ENCODE measurements at regions not wholly inside any gene's neighbourhood (a gene's known extent, or its start where the extent isn't known, plus 50 kb on each side); places are given as distances from the start of the nearest gene placed in this dataset.

GRCh38 chr5:72703876-72704275 lies 112.6 kb upstream of the TNPO1 start:
- no peaks in the 10 kb centered on the region for H3K79me1 ChIP-seq (ENCODE audit: insufficient read depth, low read depth, low read length, poor library complexity, severe bottlenecking)
- H2AK5ac ChIP-seq (ENCODE audit: insufficient read length, low read length): no peak overlapping the region
- TF ChIP-seq, protein P1, sequence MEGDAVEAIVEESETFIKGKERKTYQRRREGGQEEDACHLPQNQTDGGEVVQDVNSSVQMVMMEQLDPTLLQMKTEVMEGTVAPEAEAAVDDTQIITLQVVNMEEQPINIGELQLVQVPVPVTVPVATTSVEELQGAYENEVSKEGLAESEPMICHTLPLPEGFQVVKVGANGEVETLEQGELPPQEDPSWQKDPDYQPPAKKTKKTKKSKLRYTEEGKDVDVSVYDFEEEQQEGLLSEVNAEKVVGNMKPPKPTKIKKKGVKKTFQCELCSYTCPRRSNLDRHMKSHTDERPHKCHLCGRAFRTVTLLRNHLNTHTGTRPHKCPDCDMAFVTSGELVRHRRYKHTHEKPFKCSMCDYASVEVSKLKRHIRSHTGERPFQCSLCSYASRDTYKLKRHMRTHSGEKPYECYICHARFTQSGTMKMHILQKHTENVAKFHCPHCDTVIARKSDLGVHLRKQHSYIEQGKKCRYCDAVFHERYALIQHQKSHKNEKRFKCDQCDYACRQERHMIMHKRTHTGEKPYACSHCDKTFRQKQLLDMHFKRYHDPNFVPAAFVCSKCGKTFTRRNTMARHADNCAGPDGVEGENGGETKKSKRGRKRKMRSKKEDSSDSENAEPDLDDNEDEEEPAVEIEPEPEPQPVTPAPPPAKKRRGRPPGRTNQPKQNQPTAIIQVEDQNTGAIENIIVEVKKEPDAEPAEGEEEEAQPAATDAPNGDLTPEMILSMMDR (conservative IDR thresholded peaks at IDR 0.05): no peak
- Mint-ChIP-seq H3K4me1 (0 out of 4 replicates have a peak, but pooled peaks cover 0 to 5% of the 10 kb centered on the region in 2 experiments), H3K4me3 (no peak overlapping the region), H3K36me3 (ENCODE audit: insufficient read depth in 1 of 3, low read depth in 3 of 3) (peaks cover 0 to 2% (median 0%) of the 10 kb centered on the region in 3 experiments; a peak in 1 of 7 replicates), H3K27me3 (ENCODE audit: low read depth) (peaks cover 3% of the 10 kb centered on the region), H3K27ac (no peak overlapping the region), H3K9me3 (peaks cover 3 to 5% of the 10 kb centered on the region in 2 experiments; a peak in 3 of 5 replicates)
- H3K4me2 ChIP-seq (ENCODE audit: insufficient read depth, insufficient read length, low read length): no peak overlapping the region
- no peak overlapping the region for H2BK12ac ChIP-seq (ENCODE audit: insufficient read length, low read depth, low read length)
- no peaks in the 10 kb centered on the region for H3K9me3 ChIP-seq (ENCODE audit: control insufficient read depth, low read depth, low read length)
- no peak overlapping the region for H4K5ac ChIP-seq (ENCODE audit: insufficient read length, low read depth, low read length)
- no peaks in the 10 kb centered on the region for H3K23me2 ChIP-seq (ENCODE audit: insufficient read length, low read depth, low read length, poor library complexity, severe bottlenecking)
- WGBS (ENCODE audit: extremely low coverage, insufficient read length, low lambda C conversion rate): no CpG with 5 or more reads among the region's 2 CpGs
- H3K56ac ChIP-seq (ENCODE audit: insufficient read length, low read depth, low read length): no peak overlapping the region
- H3K27ac ChIP-seq (ENCODE audit: insufficient read length, low read depth, low read length): no peak overlapping the region
- no peak for DNase-seq
- H2BK15ac ChIP-seq (ENCODE audit: low read depth, low read length): no peak overlapping the region
- H2BK5ac ChIP-seq (ENCODE audit: insufficient read length, low read length): no peak overlapping the region
- H4K8ac ChIP-seq (replicated peaks; ENCODE audit: insufficient read length, low read depth, low read length): no peak overlapping the region
- no peaks in the 10 kb centered on the region for H3K79me2 ChIP-seq (ENCODE audit: insufficient read depth, low read length)
- H3K18ac ChIP-seq (ENCODE audit: insufficient read length, low read depth, low read length): no peak overlapping the region
- no peak overlapping the region for H2AFZ ChIP-seq (ENCODE audit: low read length)
- H3K9ac ChIP-seq (ENCODE audit: extremely low read depth, insufficient read length, low read length): no peak overlapping the region
- no peaks in the 10 kb centered on the region for H3K4me1 ChIP-seq (ENCODE audit: insufficient read depth, low read length)
- H4K91ac ChIP-seq (ENCODE audit: insufficient read length, low read depth, low read length): no peak overlapping the region
- no peak overlapping the region for H3K4ac ChIP-seq (ENCODE audit: low read depth, low read length)
- no peak overlapping the region for H3T11ph ChIP-seq (ENCODE audit: low read length)
- no peak overlapping the region for H3K14ac ChIP-seq (ENCODE audit: insufficient read depth, low read length)
- no peak overlapping the region for H2BK20ac ChIP-seq (ENCODE audit: low read depth, low read length, poor library complexity, severe bottlenecking)
- H2BK120ac ChIP-seq (ENCODE audit: low read depth, low read length, poor library complexity, severe bottlenecking): no peak overlapping the region
- no peaks in the 10 kb centered on the region; the same call in 1 of the 2 replicates for H3K27me3 ChIP-seq (ENCODE audit: insufficient read depth, low read length)
- no peaks in the 10 kb centered on the region for H4K20me1 ChIP-seq (ENCODE audit: control insufficient read depth, insufficient read depth, insufficient read length)
- no peak overlapping the region for H3K23ac ChIP-seq (ENCODE audit: insufficient read length, low read depth, low read length)

Measured in H9 (cell line).